D721Med (cell line): ENCODE measurements at regions not wholly inside any gene's neighbourhood (a gene's known extent, or its start where the extent isn't known, plus 50 kb on each side); places are given as distances from the start of the nearest gene placed in this dataset.

Experiments used
- DNase-seq: peaks from one replicate; pipeline ENCODE4 v3.0.0; 2011; ENCODE audit warnings: low spot score; ENCODE audit not compliant: insufficient read length
- FAIRE-seq: peaks from 2 replicates; lab custom pipeline; 2011; peaks lifted over from hg19 to GRCh38; lab: Jason Lieb, UNC
- TF ChIP-seq, protein P1 (sequence below): IDR thresholded peaks from 2 replicates; pipeline ENCODE4 v1.5.1; 2012; ENCODE audit warnings: mild to moderate bottlenecking, control low read depth; ENCODE audit not compliant: insufficient read depth; ENCODE audit errors: missing control alignments

DNA sequence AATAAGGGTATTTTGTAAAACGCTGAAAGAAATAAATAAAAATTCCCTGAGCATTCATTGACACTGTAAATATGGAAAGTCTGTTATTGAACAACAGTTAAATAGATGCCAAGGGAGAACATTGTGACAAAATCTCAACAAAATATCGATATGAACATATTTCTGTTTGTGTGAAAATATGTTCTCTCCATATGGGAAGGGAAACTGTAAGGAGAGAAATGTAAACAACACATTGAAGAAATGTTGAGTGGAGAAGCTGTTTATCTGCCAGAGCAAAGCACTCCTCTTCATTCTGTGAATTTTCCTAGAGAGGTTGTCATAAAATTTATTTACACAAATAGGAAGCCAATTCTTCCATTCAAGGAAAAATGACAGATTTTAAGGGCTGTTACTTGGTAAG is 57.1 kb upstream of the EOMES start:
- no peak for FAIRE-seq
- no peak for DNase-seq
- TF ChIP-seq, protein P1, sequence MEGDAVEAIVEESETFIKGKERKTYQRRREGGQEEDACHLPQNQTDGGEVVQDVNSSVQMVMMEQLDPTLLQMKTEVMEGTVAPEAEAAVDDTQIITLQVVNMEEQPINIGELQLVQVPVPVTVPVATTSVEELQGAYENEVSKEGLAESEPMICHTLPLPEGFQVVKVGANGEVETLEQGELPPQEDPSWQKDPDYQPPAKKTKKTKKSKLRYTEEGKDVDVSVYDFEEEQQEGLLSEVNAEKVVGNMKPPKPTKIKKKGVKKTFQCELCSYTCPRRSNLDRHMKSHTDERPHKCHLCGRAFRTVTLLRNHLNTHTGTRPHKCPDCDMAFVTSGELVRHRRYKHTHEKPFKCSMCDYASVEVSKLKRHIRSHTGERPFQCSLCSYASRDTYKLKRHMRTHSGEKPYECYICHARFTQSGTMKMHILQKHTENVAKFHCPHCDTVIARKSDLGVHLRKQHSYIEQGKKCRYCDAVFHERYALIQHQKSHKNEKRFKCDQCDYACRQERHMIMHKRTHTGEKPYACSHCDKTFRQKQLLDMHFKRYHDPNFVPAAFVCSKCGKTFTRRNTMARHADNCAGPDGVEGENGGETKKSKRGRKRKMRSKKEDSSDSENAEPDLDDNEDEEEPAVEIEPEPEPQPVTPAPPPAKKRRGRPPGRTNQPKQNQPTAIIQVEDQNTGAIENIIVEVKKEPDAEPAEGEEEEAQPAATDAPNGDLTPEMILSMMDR, result no peak

DNA sequence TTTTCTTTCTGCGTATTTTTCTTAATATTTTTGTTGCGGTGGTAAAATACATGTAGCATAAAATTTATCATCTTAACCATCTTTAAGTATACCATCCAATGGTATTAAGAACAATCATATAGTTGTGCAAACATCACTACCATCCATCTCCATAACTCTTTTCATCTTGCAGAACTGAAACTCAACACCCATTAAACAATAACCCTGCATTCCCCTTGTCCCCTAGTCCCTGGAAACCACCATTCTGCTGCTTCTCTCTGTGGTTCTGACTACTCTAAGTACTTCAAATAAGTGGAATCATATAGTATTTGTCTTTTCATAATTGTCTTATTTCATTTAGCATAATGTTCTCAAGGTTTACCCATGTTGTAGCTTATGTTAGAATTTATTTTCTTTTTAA is 67.3 kb upstream of the EOMES start:
- FAIRE-seq, result no peak
- DNase-seq, result no peak
- TF ChIP-seq, protein P1, result no peak

DNA sequence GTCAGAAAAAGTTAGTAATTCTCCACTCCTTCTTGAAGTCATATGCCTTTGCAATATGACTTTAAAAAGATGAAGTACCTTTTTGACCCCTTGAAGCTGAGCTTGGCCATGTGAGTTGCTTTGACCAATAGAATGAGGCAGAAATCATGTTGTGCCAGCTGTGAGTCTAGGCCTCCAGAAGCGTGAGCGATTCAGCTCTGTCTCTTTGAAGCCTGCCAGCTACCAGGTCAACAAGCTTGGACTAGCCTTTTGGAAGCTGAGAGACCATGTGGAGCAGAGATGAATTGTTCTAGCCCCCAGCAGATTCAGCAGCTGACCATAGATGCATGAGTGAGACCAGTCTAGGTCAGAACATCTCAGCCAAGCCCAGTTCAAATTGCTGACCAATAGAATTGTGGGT is 69.8 kb upstream of the EOMES start:
- no peak for FAIRE-seq
- no peak for DNase-seq
- TF ChIP-seq, protein P1, result no peak

DNA sequence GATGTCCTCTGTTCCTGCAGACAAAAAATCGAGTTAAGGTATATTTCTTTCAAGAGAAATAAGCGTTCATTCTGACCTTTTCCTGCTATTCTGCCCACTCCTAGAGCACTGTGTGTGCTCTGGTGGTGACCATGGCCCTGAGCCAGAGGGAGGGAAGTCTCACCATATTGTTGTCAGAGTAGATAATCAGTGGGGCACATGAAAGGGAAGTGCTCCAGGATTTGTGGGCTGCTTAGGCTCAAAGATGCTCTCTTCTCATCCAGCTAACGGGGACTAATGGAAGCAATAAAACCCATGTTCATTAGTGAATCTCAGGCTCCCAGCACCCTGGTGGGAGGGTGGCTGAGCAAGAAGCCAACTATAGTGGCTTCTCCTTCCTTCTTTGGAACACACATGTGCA is 70.7 kb upstream of the EOMES start:
- FAIRE-seq (no peak), DNase-seq (no peak)
- TF ChIP-seq, protein P1, result no peak

DNA sequence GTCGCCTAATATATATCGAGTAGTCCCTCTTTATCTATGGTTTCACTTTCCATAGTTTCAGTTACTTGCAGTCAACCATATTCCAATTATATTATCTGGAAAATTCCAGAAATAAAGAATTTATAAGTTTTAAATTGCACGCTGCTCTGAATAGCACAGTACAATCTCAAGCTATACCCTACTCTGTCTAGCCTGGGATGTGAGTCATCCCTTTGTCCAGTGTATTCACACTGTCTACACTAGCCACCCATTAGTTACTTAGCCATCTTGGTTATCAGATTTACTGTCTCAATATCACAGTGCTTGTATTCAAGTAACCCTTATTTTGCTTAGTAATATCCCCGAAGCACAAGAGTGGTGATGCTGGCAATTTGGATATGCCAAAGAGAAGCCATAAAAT is 72.1 kb upstream of the EOMES start:
- FAIRE-seq, result no peak
- TF ChIP-seq, protein P1, result no peak
- no peak for DNase-seq

DNA sequence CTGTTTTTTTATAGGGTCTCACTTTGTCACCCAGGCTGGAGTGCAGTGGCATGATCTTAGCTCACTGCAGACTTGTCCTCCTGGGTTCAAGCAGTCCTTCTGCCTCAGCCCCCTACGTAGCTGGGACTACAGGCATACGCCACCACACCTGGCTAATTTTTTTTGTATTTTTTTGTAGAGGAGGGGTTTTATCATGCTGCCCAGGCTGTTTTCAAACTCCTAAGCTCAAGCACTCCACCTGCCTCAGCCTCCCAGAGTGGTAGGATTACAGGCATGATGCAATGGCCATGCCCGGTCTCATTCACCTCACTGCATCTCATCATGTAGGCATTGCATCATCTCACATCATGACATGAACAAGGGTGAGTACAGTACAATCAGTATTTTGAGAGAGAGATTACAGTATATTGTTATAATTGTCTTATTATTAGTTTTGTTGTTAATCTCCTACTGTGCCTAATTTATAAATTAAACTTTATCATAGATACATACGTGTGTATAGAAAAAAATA is 74.3 kb upstream of the EOMES start:
- FAIRE-seq, result no peak
- DNase-seq, result no peak
- TF ChIP-seq, protein P1, result no peak

DNA sequence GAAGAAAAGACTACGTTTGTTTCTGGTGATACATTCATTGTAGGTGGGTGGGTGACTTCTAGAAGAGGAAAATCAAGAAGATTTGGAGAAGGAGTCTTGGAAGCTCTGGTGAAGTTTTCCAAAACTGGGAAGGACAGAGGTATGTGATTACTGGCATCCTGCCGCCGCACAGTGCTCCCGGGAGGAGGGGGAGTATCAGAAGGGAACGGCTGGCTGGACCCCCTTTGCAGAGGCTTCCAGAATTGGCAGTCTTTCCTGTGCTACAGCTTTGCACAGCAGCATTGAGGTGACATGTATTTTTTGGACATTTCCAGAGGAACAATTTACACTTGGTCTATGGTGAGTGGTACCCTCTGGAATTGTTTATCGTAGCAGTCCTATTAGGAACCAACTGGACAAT is 75.7 kb upstream of the EOMES start:
- TF ChIP-seq, protein P1, result no peak
- no peak for FAIRE-seq
- no peak for DNase-seq
